Stimulated activated CD8-positive, alpha-beta memory T cell treated with anti-CD3 and anti-CD28 coated beads, Interleukin-7, amount 100 ng/mL, for 48 hours (primary cell): ENCODE measurements at regions not wholly inside any gene's neighbourhood (a gene's known extent, or its start where the extent isn't known, plus 50 kb on each side); places are given as distances from the start of the nearest gene placed in this dataset.
"Not testable (repeated sequence)": the region's sequence is repeated elsewhere in the genome, so short reads cannot be mapped to it uniquely, and the experiment has no call there.

Experiments
- DNase-seq, 2 donors: peaks; one replicate each; pipeline ENCODE4 v3.0.0-alpha.2; 2020; ENCODE audit warnings: low read depth in 1 of 2; ENCODE audit errors: extremely low read depth in 1 of 2

GRCh38 chr10:95137990-95138625, 55.9 kb upstream of the ACSM6 start:
- not testable (repeated sequence) for DNase-seq

GRCh38 chr10:95134490-95134889, 59.5 kb upstream of the ACSM6 start:
- DNase-seq, result no peak

- no peak for DNase-seq
Measured at GRCh38 chr10:95133997-95134396, 60.0 kb upstream of the ACSM6 start.

- DNase-seq, result peak; percentile 42 to 67
Measured at GRCh38 chr10:95133016-95133752, 60.9 kb upstream of the ACSM6 start.

- not testable (repeated sequence) for DNase-seq
Measured at GRCh38 chr10:95130429-95130828, 61.1 kb upstream of the CYP2C8 start.

- no peak for DNase-seq
Measured at GRCh38 chr10:95125582-95125981, 56.3 kb upstream of the CYP2C8 start.

GRCh38 chr10:95122736-95123135, 53.4 kb upstream of the CYP2C8 start:
- DNase-seq, result no peak

- no peak for DNase-seq
Measured at GRCh38 chr10:95121904-95122303, 52.6 kb upstream of the CYP2C8 start.
